LoVo (cell line): ENCODE measurements at regions not wholly inside any gene's neighbourhood (a gene's known extent, or its start where the extent isn't known, plus 50 kb on each side); places are given as distances from the start of the nearest gene placed in this dataset.
"Not testable (repeated sequence)": the region's sequence is repeated elsewhere in the genome, so short reads cannot be mapped to it uniquely, and the experiment has no call there.

ENCODE experiments used
- DNase-seq: peaks from one replicate; pipeline ENCODE4 v3.0.0-alpha.2; 2016; ENCODE audit warnings: low spot score

GRCh38 chr4:164319688-164320087, 434.2 kb upstream of the SMIM31 start:
- no peak for DNase-seq

- no peak for DNase-seq
These were observed 433.1 kb upstream of the SMIM31 start for GRCh38 chr4:164320847-164321246.

- DNase-seq, result no peak
These were observed 427.9 kb upstream of the SMIM31 start for GRCh38 chr4:164326056-164326455.

- DNase-seq, result no peak
These were observed 416.5 kb upstream of the SMIM31 start for GRCh38 chr4:164337219-164337944.

GRCh38 chr4:164343472-164343976, 410.4 kb upstream of the SMIM31 start:
- DNase-seq, result no peak

GRCh38 chr4:164345756-164346155, 408.2 kb upstream of the SMIM31 start:
- DNase-seq, result no peak

GRCh38 chr4:164350061-164350460, 403.9 kb upstream of the SMIM31 start:
- no peak for DNase-seq

- DNase-seq, result not testable (repeated sequence)
These were observed 403.2 kb upstream of the SMIM31 start for GRCh38 chr4:164350716-164351115.

GRCh38 chr4:164357957-164358356, 396.0 kb upstream of the SMIM31 start:
- no peak for DNase-seq

GRCh38 chr4:164358400-164358799, 395.5 kb upstream of the SMIM31 start:
- no peak for DNase-seq

GRCh38 chr4:164359881-164360280, 394.1 kb upstream of the SMIM31 start:
- no peak for DNase-seq

- no peak for DNase-seq
These were observed 385.0 kb upstream of the SMIM31 start for GRCh38 chr4:164368894-164369293.

GRCh38 chr4:164373021-164373420, 380.9 kb upstream of the SMIM31 start:
- DNase-seq, result no peak

- DNase-seq, result no peak
These were observed 376.7 kb upstream of the SMIM31 start for GRCh38 chr4:164377277-164377676.

- no peak for DNase-seq
These were observed 375.6 kb upstream of the SMIM31 start for GRCh38 chr4:164378361-164378760.

GRCh38 chr4:164379694-164380093, 374.2 kb upstream of the SMIM31 start:
- no peak for DNase-seq

- DNase-seq, result no peak
These were observed 372.1 kb upstream of the SMIM31 start for GRCh38 chr4:164381859-164382258.

GRCh38 chr4:164383058-164383357, 370.9 kb upstream of the SMIM31 start:
- DNase-seq, result no peak

- DNase-seq, result no peak
These were observed 370.3 kb upstream of the SMIM31 start for GRCh38 chr4:164383358-164384220.

GRCh38 chr4:164384416-164384815, 369.5 kb upstream of the SMIM31 start:
- no peak for DNase-seq

GRCh38 chr4:164396439-164396838, 357.5 kb upstream of the SMIM31 start:
- no peak for DNase-seq

GRCh38 chr4:164402554-164402953, 351.4 kb upstream of the SMIM31 start:
- DNase-seq, result no peak

GRCh38 chr4:164405774-164406173, 348.2 kb upstream of the SMIM31 start:
- no peak for DNase-seq
